ENCODE measurements at regions not wholly inside any gene's neighbourhood (a gene's known extent, or its start where the extent isn't known, plus 50 kb on each side); places are given as distances from the start of the nearest gene placed in this dataset.

DNA sequence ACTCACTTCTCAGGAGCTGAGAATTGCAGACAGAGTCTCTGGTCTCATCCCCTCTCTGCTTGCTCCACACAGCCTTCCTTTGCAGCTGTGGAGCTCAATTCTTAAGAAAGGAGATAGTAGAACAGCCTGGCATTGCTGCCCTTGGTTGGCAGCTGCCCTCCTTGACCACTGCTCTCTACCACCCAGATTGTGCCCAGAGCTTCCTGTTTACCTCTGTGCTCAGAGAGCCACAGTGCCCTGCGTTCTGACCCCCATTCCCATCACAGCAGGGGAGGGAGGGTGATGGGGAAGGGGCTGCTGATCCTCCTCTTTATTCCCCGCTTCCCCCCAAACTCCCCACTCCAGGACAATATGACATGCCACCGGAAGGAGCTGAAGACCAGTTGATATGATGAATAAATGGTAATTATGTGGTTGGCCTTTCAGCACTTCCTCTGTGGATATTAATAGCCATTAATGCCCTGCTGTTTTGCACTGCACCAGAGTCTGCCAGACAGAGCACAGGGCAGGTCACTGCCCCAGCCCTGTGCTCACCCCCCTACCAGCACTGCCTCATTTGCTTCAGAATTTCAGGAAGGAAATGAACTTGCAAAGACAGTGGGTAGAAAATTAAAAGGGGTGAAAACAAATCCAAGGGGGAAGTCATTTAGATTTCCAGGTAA, 426.8 kb upstream of the CADM1 start:
- no peak for DNase-seq (ENCODE audit: low read depth in 2 of 2)

DNA sequence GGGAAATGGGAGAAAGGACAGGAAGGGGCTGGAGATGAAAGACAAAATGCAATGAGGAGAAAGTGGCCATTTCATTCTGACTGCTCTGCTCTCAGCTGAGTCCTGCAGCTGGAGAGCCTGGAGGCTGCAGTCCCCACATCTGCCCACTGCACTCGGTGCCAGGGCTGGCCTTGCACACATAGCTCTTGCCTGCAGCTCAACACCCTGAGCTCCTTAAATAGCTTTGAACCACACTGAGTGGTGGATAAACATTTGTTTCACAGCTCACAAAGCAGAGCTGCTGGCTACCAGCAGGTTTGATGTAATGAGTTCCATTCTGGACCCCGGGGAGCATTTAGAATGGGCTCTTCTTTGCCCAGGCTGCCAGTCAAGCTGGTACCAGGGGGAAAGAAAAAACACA, 426.1 kb upstream of the CADM1 start:
- no peak for DNase-seq (ENCODE audit: low read depth in 2 of 2)

DNA sequence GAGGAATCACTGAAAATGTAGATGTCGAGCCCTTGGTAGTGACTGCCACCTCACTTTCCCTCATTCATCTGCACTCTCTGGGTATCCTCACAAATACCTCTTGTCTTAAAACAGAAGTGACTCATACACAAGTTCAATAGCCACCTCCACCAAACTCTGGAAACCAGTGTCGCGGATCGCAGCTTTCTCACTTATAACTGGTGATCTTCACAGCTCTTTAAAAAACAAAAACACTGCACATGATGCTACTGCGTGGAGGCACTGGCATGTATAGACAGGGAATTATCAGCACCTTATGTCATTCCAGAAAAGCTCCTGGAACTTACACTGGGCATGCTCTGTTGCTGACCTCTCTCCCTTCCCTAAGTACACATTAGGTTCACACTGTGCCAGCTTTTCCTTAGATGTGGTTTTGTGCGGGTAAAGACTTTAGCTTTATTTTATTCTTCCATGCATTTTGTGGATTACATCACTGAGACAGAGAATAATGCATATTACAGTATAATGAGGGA, 425.5 kb upstream of the CADM1 start:
- DNase-seq (ENCODE audit: low read depth in 2 of 2), result no peak

DNA sequence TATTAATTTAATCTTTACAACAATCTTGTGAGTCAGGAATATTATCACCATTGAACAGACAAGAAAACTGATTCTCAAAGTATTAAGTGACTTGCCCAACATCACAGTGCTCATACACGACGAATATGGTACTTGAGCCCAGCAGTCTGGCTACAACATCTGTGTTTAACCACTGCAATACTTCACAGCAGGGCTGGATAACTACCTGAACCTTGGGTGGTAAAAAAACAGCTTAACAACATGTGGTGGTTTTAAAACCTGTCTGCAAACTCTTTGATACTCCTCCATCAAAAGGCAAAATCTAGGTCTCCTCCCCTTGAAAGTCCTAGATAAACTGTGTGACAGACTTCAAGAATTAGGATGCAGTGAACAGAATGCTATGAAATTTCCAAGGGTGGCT, 424.6 kb upstream of the CADM1 start:
- no peak for DNase-seq (ENCODE audit: low read depth in 2 of 2)

DNA sequence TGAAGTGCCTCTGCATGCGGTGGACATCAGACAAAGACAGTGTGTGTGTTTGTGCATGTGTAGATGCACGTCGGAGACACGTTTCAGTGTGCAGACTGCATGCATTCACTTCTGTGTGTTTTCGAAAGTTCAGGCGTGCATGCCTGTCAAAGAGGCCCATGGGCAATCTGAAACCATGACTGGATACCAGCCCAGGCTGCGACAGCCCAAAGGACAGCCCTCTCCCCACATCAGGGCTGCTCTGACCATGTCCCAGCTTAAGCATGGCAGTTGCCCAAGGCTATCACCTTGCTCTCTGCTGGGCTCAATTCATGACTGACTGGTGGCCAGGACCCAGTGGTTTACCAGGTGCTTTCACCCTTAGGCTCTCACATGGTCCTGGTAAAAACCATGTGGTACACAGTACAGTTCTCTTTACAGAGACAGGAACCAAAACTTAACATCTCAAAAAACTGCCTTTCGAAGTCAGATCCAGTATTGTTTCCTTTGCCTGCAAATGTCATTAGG, 423.7 kb upstream of the CADM1 start:
- no peak for DNase-seq (ENCODE audit: low read depth in 2 of 2)

DNA sequence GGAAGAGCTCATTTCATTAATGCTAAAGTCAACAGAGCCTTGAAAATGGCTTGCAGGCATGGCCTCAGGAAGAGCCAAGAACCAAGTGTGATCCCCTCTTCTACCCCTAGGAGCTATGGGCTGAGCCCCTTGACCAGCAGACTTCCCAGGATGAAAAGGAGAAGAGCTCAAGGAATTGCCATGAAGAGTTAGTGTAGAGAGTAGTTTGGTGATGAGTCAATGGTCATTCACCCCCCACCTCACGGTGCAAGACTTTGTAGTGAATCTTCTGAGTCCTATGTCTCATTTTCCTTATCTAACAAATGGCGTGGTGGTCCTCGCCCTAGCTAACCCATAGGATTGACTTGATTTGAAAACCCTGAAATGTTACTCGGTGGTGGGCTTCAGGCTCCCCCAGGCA, 422.4 kb upstream of the CADM1 start:
- no peak for DNase-seq (ENCODE audit: low read depth in 2 of 2)

DNA sequence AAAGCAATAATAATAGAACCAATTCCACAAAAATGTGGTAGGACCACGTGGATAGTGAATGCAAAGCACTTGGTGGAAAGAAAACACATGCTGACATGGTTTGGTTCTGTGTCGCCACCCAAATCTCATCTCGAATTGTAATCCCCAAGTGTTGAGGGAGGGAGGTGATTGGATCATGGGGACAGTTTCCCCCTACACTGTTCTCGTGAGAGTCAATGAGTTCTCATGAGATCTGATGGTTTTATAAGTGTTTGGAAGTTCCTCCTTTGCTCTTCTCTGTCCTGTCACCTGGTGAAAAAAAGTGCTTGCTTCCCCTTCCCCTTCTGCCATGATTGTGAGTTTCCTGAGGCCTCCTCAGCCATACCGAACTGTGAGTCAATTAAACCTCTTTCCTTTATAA, 421.9 kb upstream of the CADM1 start:
- DNase-seq (ENCODE audit: low read depth in 2 of 2), result no peak

DNA sequence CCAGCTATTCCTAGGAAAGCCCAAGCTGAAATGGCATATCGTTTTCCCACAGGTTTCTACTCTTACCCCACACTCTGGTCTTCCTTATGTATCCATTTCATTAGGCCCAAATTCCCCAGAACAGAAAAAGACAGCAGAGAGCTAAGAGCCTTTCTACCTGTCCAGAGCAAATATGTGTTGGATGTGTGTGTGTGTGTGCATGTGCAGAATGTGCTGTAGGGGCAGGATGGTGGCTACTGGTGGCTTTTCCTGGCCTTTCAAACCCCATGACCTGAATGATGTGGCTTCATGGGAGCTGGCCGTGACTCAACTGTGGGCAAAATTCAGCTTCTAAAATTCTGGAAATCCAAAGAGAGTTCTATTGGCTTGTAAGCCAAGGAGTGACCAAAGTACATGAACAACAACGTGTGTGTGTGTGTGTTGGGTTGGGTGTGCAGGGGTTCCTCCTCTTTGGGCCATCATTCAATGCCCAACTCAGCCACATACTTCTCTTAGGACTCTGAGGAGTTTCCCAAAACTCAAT, 421.4 kb upstream of the CADM1 start:
- no peak for DNase-seq (ENCODE audit: low read depth in 2 of 2)

DNA sequence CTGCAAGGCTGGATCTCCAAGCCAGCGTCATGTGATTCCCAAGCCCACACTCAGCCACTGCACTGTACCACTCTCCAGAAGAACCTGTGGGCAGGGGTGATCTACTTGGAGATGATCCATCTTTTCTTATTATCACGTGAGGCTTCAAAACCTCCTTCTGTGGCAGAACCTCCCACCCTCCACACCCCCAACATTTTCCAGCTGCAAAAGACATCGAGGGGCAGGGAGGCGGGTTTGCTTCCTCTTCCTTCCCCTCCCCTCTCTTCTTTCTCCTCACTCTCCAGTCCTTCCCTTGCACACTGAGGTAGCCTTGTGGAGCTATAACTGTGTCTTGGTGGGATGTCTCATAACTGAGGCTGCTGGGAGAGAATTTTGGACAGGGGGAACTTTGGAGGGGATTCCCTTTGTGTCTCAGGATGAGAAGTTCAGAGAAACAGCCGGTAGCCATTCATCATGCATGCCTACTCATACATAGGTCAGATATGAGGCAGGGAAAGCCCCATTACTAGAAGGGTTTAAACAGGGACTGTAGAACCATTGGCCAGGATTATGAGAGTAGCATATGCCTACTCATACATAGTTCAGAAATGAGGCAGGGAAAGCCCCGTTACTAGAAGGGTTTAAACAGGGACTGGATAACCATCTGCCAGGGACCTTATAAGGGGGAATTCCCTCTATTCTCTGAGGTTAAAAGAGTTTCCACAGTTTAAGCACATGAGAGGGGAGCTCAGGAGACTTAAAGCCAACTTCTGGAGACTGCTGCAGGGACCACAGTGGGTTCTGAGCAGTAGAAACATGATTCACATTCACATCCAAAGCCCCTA, 420.7 kb upstream of the CADM1 start:
- no peak for DNase-seq (ENCODE audit: low read depth in 2 of 2)

DNA sequence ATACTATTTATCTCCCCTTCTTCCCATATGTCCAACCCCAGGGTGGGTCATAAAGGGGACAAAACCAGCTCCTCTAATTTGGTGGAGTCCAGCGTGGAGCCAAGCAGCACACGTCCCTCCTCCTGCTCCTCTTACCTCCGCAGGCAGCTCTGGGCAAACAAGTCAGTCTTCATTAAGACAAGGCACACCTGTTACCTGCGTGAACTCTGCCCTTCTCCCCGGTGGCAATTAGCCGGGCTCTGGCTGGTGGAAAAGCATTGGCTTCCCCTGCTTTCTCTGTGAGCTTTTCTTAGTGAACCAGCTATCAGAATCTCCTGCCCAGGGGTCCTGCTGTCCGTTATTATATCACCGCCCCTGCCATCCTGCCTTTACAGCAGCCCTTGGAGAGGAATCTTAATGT, 418.7 kb upstream of the CADM1 start:
- DNase-seq (ENCODE audit: low read depth in 2 of 2), result no peak

DNA sequence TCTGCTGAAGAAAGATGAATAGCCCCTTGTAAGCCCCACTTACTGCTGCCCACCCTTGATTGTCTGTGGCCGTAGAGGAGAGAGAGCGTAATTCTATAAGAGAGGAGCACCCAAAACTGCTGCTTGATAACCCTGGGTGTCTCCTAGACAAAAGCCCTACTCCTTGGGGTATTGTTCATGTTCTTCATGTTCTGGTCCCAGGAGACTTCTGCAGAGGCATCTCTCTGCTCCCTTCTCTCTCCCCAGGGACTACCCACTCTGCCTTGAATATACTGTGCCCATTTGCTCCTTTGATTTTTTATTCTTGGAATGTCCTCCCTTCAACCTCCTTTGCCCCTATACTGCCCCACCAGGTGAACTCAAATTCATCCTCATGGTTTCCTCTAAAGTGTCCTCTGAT, 417.8 kb upstream of the CADM1 start:
- no peak for DNase-seq (ENCODE audit: low read depth in 2 of 2)

DNA sequence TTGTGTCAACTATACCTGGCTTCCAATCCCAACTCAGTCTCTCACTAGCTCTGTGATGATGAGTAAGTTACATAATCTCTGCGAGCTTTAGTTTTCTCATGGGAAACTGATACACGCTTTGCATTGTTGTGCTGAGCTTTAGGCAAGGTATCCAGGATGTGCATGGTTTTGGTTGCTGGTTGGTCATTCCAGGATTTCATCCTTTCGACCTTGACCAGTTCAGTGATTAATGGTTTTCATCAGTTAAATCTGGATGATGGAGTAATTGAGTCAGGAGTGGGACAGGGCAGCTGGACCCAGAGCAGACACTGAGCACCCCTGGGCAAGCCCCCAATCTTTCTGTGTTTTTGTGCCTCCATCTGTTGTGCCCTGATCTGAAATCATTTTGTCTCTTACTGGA, 417.3 kb upstream of the CADM1 start:
- no peak for DNase-seq (ENCODE audit: low read depth in 2 of 2)

DNA sequence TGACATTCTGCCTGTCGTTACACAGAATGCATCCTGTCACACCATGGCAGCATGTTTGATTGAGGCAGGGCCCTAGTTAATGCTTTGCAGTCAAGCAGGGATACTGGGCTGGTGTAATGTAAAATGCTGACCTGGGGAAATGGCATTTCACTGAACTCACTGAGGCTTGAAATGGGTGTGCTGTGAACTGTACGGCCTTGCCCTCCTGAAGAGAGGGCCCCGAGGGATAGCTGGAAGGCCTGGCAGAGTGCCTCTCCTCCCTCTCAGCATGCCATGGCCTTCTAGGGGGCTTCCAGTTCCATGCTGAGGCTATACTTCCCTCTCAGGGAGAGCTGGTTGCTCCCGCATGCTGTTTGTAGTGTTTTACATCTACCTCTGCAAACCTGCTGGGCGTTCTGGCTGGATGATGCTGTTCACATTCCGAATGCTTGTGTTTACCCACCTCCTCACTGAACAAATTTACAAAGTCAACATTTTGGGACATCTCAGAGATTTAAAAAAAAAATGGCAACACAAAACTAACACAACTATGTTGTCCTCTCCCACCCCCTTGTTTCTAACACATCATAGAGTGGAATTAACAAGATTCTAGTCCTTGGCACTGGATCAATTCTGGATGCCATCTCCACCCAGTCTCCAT, 416.7 kb upstream of the CADM1 start:
- DNase-seq (ENCODE audit: low read depth in 2 of 2), result no peak

DNA sequence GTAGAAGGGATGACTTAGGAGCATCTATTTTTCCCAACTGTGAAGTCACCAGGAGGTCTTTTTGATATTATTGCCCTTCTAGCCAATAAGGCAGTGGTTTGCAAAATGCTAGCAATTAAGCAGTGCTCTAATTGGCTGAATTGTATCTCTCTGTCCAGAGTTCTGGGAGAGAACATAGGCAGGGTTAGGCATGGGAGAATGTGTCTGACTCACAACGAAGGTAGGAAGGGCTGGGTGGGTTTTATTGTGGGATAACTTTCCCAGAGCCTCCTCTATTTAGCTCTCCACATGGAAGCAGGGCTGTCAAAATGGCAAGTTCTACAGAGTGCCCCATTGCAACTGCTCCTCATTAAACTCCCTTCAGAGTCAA, 415.9 kb upstream of the CADM1 start:
- DNase-seq (ENCODE audit: low read depth in 2 of 2), result no peak

DNA sequence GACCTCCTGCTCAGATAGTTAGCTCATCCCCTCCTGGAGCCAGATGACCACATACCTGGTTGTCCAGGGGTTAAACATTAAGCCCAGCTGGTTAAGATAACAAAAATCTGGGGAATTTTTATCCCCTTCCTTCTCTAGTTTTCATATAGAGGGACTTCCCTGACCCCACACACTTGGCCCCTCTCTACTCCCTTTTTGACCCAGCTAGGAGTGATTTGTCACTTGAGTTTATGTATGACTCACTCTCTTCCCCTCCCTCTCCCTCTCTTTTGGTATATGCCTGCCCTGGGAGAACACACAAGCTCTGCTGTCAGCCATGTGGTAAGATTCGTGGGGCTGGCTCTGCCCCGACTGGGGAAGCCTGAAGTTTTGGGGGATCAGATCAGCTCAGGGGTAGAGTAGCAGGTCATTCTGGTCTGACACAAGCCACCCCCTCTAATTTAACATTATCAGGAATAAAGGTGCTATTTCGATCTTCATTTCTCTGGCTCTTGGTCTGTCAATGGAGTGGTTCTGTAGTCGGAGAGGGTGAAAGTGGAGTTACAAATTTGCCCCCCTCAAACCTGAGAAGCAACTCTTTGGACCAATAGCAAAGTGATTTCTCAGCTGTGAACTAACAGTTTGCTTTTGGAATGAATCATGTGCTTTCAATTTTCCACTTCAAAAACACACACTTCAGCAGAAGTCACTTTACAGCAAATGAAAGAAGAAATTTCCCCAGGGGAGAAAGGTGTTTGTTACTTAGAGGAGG, 415.3 kb upstream of the CADM1 start:
- no peak for DNase-seq (ENCODE audit: low read depth in 2 of 2)

DNA sequence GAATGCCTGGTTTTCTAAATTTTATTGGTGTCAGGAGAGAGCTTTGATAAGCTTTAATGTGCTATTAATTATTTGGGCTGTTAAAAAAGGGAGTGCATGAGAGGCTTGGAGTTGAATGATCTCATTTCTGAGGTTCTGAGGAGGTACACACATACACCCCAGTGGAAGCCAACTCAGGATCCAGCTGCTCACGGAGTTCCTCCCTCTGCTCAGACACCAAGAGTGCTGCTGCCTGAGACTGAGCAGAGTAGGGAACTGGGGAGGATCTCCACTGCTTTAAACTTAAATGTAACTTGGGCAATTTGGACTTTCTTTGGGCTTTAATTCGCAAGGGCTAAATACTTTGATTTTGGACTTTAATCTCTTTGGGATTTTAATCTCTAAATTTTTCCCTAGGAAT, 414.4 kb upstream of the CADM1 start:
- DNase-seq (ENCODE audit: low read depth in 2 of 2), result no peak

DNA sequence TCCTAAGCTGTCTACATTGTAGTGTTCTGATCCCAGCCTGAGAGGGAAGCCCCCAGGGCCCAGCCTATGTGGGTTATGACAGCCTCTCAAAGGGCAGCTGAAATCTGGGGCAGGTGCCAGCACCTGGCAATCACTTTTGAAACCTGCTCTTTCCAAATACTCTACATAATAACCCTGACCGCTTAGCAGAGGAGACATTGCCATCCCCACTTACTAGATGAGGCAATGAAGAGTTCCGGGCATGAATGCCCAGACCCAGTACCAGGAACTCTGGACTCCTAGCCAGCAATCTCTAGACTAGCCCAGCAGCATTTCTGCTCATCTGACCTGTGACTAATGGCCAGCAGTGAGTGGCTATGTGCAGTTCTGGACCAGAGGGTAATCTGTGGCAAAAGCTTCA, 412.4 kb upstream of the CADM1 start:
- no peak for DNase-seq (ENCODE audit: low read depth in 2 of 2)

DNA sequence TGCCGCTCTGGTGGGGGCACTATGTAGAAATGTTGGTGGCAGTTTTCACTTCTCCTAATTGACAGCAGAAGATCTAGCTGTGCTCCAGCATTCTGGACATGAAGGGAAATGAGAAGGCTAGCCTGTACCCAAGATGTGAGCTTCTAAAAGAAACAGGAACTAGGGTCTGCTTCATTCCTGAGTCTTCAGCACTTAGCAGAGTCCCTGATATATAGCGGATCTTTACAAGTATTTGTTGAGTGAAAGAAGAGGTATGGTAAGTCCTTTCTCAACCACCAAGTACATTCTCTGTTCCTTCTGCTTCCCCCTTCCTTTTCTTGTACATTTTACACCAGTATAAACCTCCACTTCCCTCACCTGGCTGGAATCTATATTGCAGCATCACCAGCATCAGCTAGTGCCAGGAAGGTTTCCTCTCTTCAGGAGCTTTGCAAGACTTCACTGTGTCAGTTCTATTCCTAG, 408.3 kb upstream of the CADM1 start:
- DNase-seq (ENCODE audit: low read depth in 2 of 2), result no peak

DNA sequence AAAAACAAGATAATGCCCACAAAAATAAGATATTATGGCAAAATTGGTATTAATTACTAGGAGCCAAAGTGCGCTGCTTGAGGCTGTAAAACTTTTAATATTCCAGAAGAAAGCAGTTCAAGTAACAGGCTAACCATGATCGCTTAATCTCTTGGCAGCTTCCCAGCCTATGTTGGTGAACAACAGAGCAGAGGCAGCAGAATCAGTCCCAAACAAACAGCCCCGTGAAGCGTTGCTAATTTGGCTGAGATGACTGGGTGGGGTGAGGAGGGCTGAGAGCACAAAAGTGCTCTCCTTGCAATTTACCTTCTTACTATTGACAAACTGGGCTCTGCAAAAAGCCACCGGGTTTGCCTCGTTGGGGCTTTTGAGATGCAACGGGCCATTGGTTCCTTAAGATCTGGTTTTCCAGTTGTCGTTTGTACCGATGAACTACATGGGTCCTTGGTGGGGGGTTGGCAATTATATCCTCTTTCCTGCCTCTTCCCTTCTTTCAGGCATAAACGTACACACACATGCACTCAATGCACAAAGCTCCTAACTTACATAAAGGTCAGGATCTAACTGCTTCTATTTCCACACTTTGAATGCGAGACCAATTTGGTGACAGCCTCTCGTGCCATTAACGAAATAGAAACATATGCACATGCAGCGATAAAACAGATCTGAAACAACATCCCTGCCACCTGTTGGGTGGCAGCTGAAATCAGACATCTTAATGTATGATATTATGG, 407.6 kb upstream of the CADM1 start:
- DNase-seq (ENCODE audit: low read depth in 2 of 2), result no peak

DNA sequence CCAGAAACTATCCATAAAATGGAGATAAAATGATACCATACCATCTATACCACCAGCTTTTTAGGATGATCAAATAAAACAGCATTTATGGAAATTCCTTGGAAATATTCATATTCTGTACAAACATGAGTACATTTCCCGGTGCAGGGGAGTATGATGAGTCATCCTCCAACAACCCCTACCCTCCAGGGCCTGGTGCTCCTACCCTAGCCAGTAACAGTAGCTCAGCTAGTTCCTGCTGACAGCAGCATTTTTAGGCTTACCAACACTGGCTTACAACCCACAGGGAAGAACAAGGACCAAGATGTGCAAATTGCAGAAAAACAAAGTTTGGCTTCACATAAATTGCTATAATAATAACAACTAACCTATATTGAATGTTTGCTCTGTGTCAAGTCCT, 406.2 kb upstream of the CADM1 start:
- DNase-seq (ENCODE audit: low read depth in 2 of 2), result no peak

DNA sequence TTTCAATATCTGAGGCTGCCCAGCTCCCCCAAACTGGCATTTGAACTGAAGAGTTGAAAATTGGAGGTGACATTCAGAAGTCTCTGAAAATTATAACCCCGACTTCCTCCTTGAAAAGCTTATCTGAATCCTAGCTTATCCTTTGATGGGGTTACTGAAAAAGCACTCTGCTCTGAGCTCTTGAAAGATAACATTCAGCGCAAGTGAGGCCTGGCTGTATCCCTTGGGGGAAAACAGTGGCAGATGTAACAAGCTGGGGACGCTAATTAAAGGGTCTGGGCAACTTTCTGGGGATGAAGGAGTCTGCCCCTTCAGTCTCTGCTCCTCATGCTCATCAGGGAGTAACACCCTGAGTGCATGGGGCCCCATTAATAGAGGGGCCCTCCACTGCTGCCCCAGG, 402.0 kb upstream of the CADM1 start:
- DNase-seq (ENCODE audit: low read depth in 2 of 2), result no peak
